ENCODE measurements at regions not wholly inside any gene's neighbourhood (a gene's known extent, or its start where the extent isn't known, plus 50 kb on each side); places are given as distances from the start of the nearest gene placed in this dataset.

- H3K4me2 ChIP-seq (ENCODE audit: low read length), result no peak overlapping the region
- no peaks in the 10 kb centered on the region for H3F3A ChIP-seq (ENCODE audit: control insufficient read depth, insufficient read depth)
- H3K36me3 ChIP-seq (ENCODE audit: control insufficient read depth, low read length), result no peaks in the 10 kb centered on the region
- H3K27me3 ChIP-seq (ENCODE audit: control insufficient read depth, low read length), result no peaks in the 10 kb centered on the region
- H3K79me2 ChIP-seq (ENCODE audit: control insufficient read depth, low read length), result no peaks in the 10 kb centered on the region
- H3K27ac ChIP-seq (ENCODE audit: low read depth, low read length), result no peak overlapping the region
- H3K4me3 ChIP-seq (ENCODE audit: low read length), result no peak overlapping the region
- H3K9me3 ChIP-seq (ENCODE audit: control insufficient read depth, insufficient read depth, low read length), result no peaks in the 10 kb centered on the region
- TF ChIP-seq EZH2phosphoT487 (IDR thresholded peaks at IDR 0.05; ENCODE audit: borderline replicate concordance, low read length) (no peak), CTCF (IDR thresholded peaks at IDR 0.05; ENCODE audit: low read depth, low read length, poor library complexity, severe bottlenecking) (no peak)
- H3K9me2 ChIP-seq (replicated peaks; ENCODE audit: control insufficient read depth, low read length), result no peaks in the 10 kb centered on the region
- no peaks in the 10 kb centered on the region for H3K4me1 ChIP-seq (ENCODE audit: control insufficient read depth, low read length)
- H4K20me1 ChIP-seq (ENCODE audit: control insufficient read depth, insufficient read depth, low read depth, low read length), result no peaks in the 10 kb centered on the region
Measured at GRCh38 chr11:112410325-112410724, 149.7 kb upstream of the PLET1 start.

- TF ChIP-seq CTCF (IDR thresholded peaks at IDR 0.05; ENCODE audit: low read depth, low read length, poor library complexity, severe bottlenecking) (no peak), EZH2phosphoT487 (IDR thresholded peaks at IDR 0.05; ENCODE audit: borderline replicate concordance, low read length) (no peak)
- Histone ChIP-seq H3K79me2 (ENCODE audit: control insufficient read depth, low read length) (no peaks in the 10 kb centered on the region), H3K4me1 (ENCODE audit: control insufficient read depth, low read length) (no peaks in the 10 kb centered on the region), H3K36me3 (ENCODE audit: control insufficient read depth, low read length) (no peaks in the 10 kb centered on the region), H3K9me3 (ENCODE audit: control insufficient read depth, insufficient read depth, low read length) (no peaks in the 10 kb centered on the region), H3K4me2 (ENCODE audit: low read length) (no peak overlapping the region), H3K9me2 (replicated peaks; ENCODE audit: control insufficient read depth, low read length) (no peaks in the 10 kb centered on the region), H3K27me3 (ENCODE audit: control insufficient read depth, low read length) (peaks cover 5% of the 10 kb centered on the region; the same call in 1 of the 2 replicates), H3K4me3 (ENCODE audit: low read length) (no peak overlapping the region), H3F3A (ENCODE audit: control insufficient read depth, insufficient read depth) (no peaks in the 10 kb centered on the region), H4K20me1 (ENCODE audit: control insufficient read depth, insufficient read depth, low read depth, low read length) (no peaks in the 10 kb centered on the region), H3K27ac (ENCODE audit: low read depth, low read length) (no peak overlapping the region)
Measured at GRCh38 chr11:112412383-112412782, 151.7 kb upstream of the PLET1 start.

- H3K4me3 ChIP-seq (ENCODE audit: low read length), result no peak overlapping the region
- no peaks in the 10 kb centered on the region for H3K9me3 ChIP-seq (ENCODE audit: control insufficient read depth, insufficient read depth, low read length)
- H3K4me2 ChIP-seq (ENCODE audit: low read length), result no peak overlapping the region
- H3K27me3 ChIP-seq (ENCODE audit: control insufficient read depth, low read length), result peaks cover 5% of the 10 kb centered on the region; the same call in 1 of the 2 replicates
- no peaks in the 10 kb centered on the region for H3K79me2 ChIP-seq (ENCODE audit: control insufficient read depth, low read length)
- TF ChIP-seq CTCF (IDR thresholded peaks at IDR 0.05; ENCODE audit: low read depth, low read length, poor library complexity, severe bottlenecking), result no peak
- TF ChIP-seq EZH2phosphoT487 (IDR thresholded peaks at IDR 0.05; ENCODE audit: borderline replicate concordance, low read length), result no peak
- no peaks in the 10 kb centered on the region for H3F3A ChIP-seq (ENCODE audit: control insufficient read depth, insufficient read depth)
- H3K27ac ChIP-seq (ENCODE audit: low read depth, low read length), result no peak overlapping the region
- H3K9me2 ChIP-seq (replicated peaks; ENCODE audit: control insufficient read depth, low read length), result no peaks in the 10 kb centered on the region
- H3K4me1 ChIP-seq (ENCODE audit: control insufficient read depth, low read length), result no peaks in the 10 kb centered on the region
- no peaks in the 10 kb centered on the region for H3K36me3 ChIP-seq (ENCODE audit: control insufficient read depth, low read length)
- H4K20me1 ChIP-seq (ENCODE audit: control insufficient read depth, insufficient read depth, low read depth, low read length), result no peaks in the 10 kb centered on the region
Measured at GRCh38 chr11:112417339-112417738, 156.7 kb upstream of the PLET1 start.

Data from DOHH2 (cell line).